SK-MEL-5 (cell line): ENCODE measurements at regions not wholly inside any gene's neighbourhood (a gene's known extent, or its start where the extent isn't known, plus 50 kb on each side); places are given as distances from the start of the nearest gene placed in this dataset.
A peak's percentile ranks its signal among the peaks of the same experiment; 100 is the strongest.

Experiments
- DNase-seq: peaks from one replicate; pipeline ENCODE4 v3.0.0-alpha.2; 2016; ENCODE audit warnings: low read depth, low spot score
- in situ Hi-C: cut with HindIII; loops from 2 replicates; pipeline ENCODE4 v1.10.0; 2016; ENCODE audit warnings: low sequenced_read_pairs, high pct_unique_total_duplicates, low pct_unique_long_range_greater_than_20kb

- peak; percentile 74 for DNase-seq
- in situ Hi-C loops: no loop called here
These were observed 79.0 kb upstream of the LSM8 start for GRCh38 chr7:118104812-118105441.

- no peak for DNase-seq
- in situ Hi-C loops: no loop called here
These were observed 74.4 kb upstream of the LSM8 start for GRCh38 chr7:118109607-118110006.

- in situ Hi-C loops: no loop called here
- no peak for DNase-seq
These were observed 73.6 kb upstream of the LSM8 start for GRCh38 chr7:118110178-118110925.

- in situ Hi-C loops: no loop called here
- no peak for DNase-seq
These were observed 72.6 kb upstream of the LSM8 start for GRCh38 chr7:118111347-118111746.

- no peak for DNase-seq
- in situ Hi-C loops: no loop called here
These were observed 69.8 kb upstream of the LSM8 start for GRCh38 chr7:118114175-118114574.

GRCh38 chr7:118129041-118129795, 54.7 kb upstream of the LSM8 start:
- DNase-seq: no peak
- in situ Hi-C loops: no loop called here

- no peak for DNase-seq
- in situ Hi-C loops: no loop called here
These were observed 51.2 kb upstream of the LSM8 start for GRCh38 chr7:118132764-118133163.
